IMR-90 (cell line): ENCODE measurements at regions not wholly inside any gene's neighbourhood (a gene's known extent, or its start where the extent isn't known, plus 50 kb on each side); places are given as distances from the start of the nearest gene placed in this dataset.

Experiments
- ATAC-seq: fragments of 200-7000 bp; cut with Tn5 transposase; 2 replicates; pipeline ENCODE4 v1.9.1; 2020; ENCODE audit warnings: low read depth, mild to moderate bottlenecking, moderate library complexity
- BruUV-seq: library from RNA; stranded (reverse); fragments of 400-500 nt; replicated peaks from 2 replicates; lab custom pipeline; 2021; lab: Mats Ljungman, UMichigan
- CTCF ChIA-PET: fragments of 300-600 bp; formaldehyde crosslinking; extraction: SDS; loops from one replicate; lab custom pipeline; 2021; ENCODE audit warnings: antibody characterized with exemption; lab: Yijun Ruan, JAX
- POLR2A ChIA-PET: fragments of 300-600 bp; sonication (Branson Sonifier 250); formaldehyde crosslinking; loops from one replicate; lab custom pipeline; 2022; ENCODE audit warnings: antibody characterized with exemption; ENCODE audit not compliant: unreplicated experiment; lab: Charles Lee
- DNase-seq: peaks from one replicate; pipeline ENCODE4 v3.0.0; 2013
- H2AFZ ChIP-seq: replicated peaks from 2 replicates; pipeline ENCODE3; 2013; ENCODE audit warnings: low read length, mild to moderate bottlenecking; ENCODE audit not compliant: poor library complexity
- H2AK5ac ChIP-seq: 2 replicates; pipeline ENCODE4 v1.6.1; 2013; ENCODE audit warnings: low read depth, low read length, inconsistent platforms
- H2AK9ac ChIP-seq: replicated peaks from 2 replicates; pipeline ENCODE3; 2013; ENCODE audit warnings: mild to moderate bottlenecking, low read depth, low read length, moderate library complexity; ENCODE audit not compliant: poor library complexity
- H2BK120ac ChIP-seq: 2 replicates; pipeline ENCODE4 v1.6.1; 2013; ENCODE audit warnings: low read depth, low read length, inconsistent platforms
- H2BK15ac ChIP-seq: 3 replicates; pipeline ENCODE4 v1.6.1; 2013; ENCODE audit warnings: low read depth, low read length, inconsistent platforms
- H2BK20ac ChIP-seq: 2 replicates; pipeline ENCODE4 v1.6.1; 2013; ENCODE audit warnings: low read depth, mild to moderate bottlenecking, inconsistent platforms, low read length, moderate library complexity
- H2BK5ac ChIP-seq: 2 replicates; pipeline ENCODE4 v1.6.1; 2013; ENCODE audit warnings: mild to moderate bottlenecking, low read depth, low read length, inconsistent platforms; ENCODE audit not compliant: poor library complexity, severe bottlenecking
- H3K14ac ChIP-seq: replicated peaks from 2 replicates; pipeline ENCODE4 v1.6.1; 2013; ENCODE audit warnings: low read depth, low read length, inconsistent platforms
- H3K18ac ChIP-seq: 2 replicates; pipeline ENCODE4 v1.6.1; 2013; ENCODE audit warnings: low read depth, low read length, control low read depth
- H3K23ac ChIP-seq: 2 replicates; pipeline ENCODE4 v1.6.1; 2013; ENCODE audit warnings: low read depth, low read length, inconsistent platforms
- H3K27ac ChIP-seq: 2 replicates; pipeline ENCODE4 v1.5.1; 2013; ENCODE audit warnings: mild to moderate bottlenecking, control low read depth, low read length; ENCODE audit not compliant: insufficient read depth
- H3K27me3 ChIP-seq: 2 replicates; pipeline ENCODE4 v1.6.1; 2013; ENCODE audit warnings: low read length; ENCODE audit not compliant: control insufficient read depth, insufficient read depth
- H3K36me3 ChIP-seq: 2 replicates; pipeline ENCODE4 v1.6.1; 2013; ENCODE audit warnings: low read length, mixed read lengths; ENCODE audit not compliant: control insufficient read depth, insufficient read depth
- H3K4ac ChIP-seq: 2 replicates; pipeline ENCODE4 v1.6.1; 2013; ENCODE audit warnings: low read depth, low read length, inconsistent platforms
- H3K4me1 ChIP-seq: 2 replicates; pipeline ENCODE4 v1.6.1; 2013; ENCODE audit warnings: low read length, mixed read lengths; ENCODE audit not compliant: control insufficient read depth, insufficient read depth
- H3K4me2 ChIP-seq: 2 replicates; pipeline ENCODE4 v1.6.1; 2013; ENCODE audit warnings: low read depth, mild to moderate bottlenecking, control low read depth, low read length, moderate library complexity
- H3K4me3 ChIP-seq: 2 replicates; pipeline ENCODE4 v1.5.1; 2013; ENCODE audit warnings: low read depth, mild to moderate bottlenecking, control low read depth, low read length, moderate library complexity; ENCODE audit not compliant: insufficient read depth
- H3K56ac ChIP-seq: 2 replicates; pipeline ENCODE4 v1.6.1; 2013; ENCODE audit warnings: low read length, inconsistent platforms; ENCODE audit not compliant: insufficient read depth; ENCODE audit errors: extremely low read depth
- H3K79me1 ChIP-seq, 2 experiments: 2 replicates each; pipeline ENCODE4 v1.6.1; 2013; ENCODE audit warnings: low read length in 2 of 2, inconsistent platforms in 1 of 2, low read depth in 1 of 2
- H3K9ac ChIP-seq: 2 replicates; pipeline ENCODE4 v1.6.1; 2013; ENCODE audit warnings: low read depth, low read length, control low read depth
- H3K9me1 ChIP-seq: 2 replicates; pipeline ENCODE4 v1.6.1; 2013; ENCODE audit warnings: low read length, inconsistent platforms; ENCODE audit not compliant: insufficient read depth
- H3K9me3 ChIP-seq: 2 replicates; pipeline ENCODE4 v1.6.1; 2013; ENCODE audit warnings: low read length; ENCODE audit not compliant: control insufficient read depth, insufficient read depth
- H4K20me1 ChIP-seq: 2 replicates; pipeline ENCODE4 v1.6.1; 2013; ENCODE audit warnings: low read length, inconsistent platforms; ENCODE audit not compliant: insufficient read depth
- H4K5ac ChIP-seq: 2 replicates; pipeline ENCODE4 v1.6.1; 2013; ENCODE audit warnings: mild to moderate bottlenecking, low read depth, low read length, control low read depth
- H4K8ac ChIP-seq, 2 experiments: 2 replicates each; pipeline ENCODE4 v1.6.1; 2013; ENCODE audit warnings: low read depth in 2 of 2, low read length in 2 of 2, control low read depth in 1 of 2, inconsistent platforms in 1 of 2
- H4K91ac ChIP-seq: 2 replicates; pipeline ENCODE4 v1.6.1; 2013; ENCODE audit warnings: low read depth, low read length, inconsistent platforms; ENCODE audit not compliant: insufficient read depth
- MAZ ChIP-seq: IDR thresholded peaks from 2 replicates; pipeline ENCODE4 v1.6.1; 2012; ENCODE audit warnings: low read depth, mild to moderate bottlenecking, low read length, improper control_type of control experiment, moderate library complexity, borderline replicate concordance
- MXI1 ChIP-seq: IDR thresholded peaks from 2 replicates; pipeline ENCODE4 v1.6.1; 2012; ENCODE audit warnings: low read depth, mild to moderate bottlenecking, low read length, moderate library complexity, borderline replicate concordance
- RAD21 ChIP-seq: IDR thresholded peaks from 2 replicates; pipeline ENCODE4 v1.6.1; 2012; ENCODE audit warnings: low read length, improper control_type of control experiment
- RCOR1 ChIP-seq: IDR thresholded peaks from 2 replicates; pipeline ENCODE4 v1.6.1; 2012; ENCODE audit warnings: mild to moderate bottlenecking, low read length, improper control_type of control experiment; ENCODE audit not compliant: insufficient replicate concordance
- USF2 ChIP-seq: fragments of 150-350 bp; IDR thresholded peaks from 2 replicates; pipeline ENCODE4 v1.6.1; 2017; ENCODE audit warnings: mild to moderate bottlenecking, antibody characterized with exemption, low read length, low read depth
- WGBS, 2 experiments: methylation state at CpG; one replicate each; pipeline versions ENCODE4 v1.1.5 to v1.1.7; 2013; ENCODE audit warnings: missing lambda C conversion rate in 2 of 2; ENCODE audit not compliant: insufficient read length in 1 of 2; ENCODE audit errors: extremely low coverage in 2 of 2; 5-methylcytosine and 5-hydroxymethylcytosine counted together
- dilution Hi-C: fragments of 300-500 bp; cut with HindIII; formaldehyde crosslinking; loops from one replicate; pipeline ENCODE4 v1.14.3; 2018; ENCODE audit warnings: low sequenced_read_pairs; ENCODE audit not compliant: unreplicated experiment
- in situ Hi-C: fragments of 300-500 bp; cut with MboI; formaldehyde crosslinking; loops from 3 replicates; pipeline ENCODE4 v1.14.3; 2019; ENCODE audit warnings: low sequenced_read_pairs, inconsistent platforms, mixed read lengths
- intact Hi-C: fragments of 100-400 bp; cut with micrococcal nuclease; formaldehyde crosslinking; loops from 2 replicates; pipeline ENCODE4 v1.10.0; 2022

GRCh38 chr1:80807981-80808380, 992.8 kb upstream of the ADGRL2 start:
- ChIA-PET POLR2A (no interaction called here), CTCF (no interaction called here)
- in situ Hi-C loops: no loop called here

More at GRCh38 chr1:80807981-80808380, 992.8 kb upstream of the ADGRL2 start:
- Histone ChIP-seq H3K4me1 (no peaks in the 10 kb centered on the region), H3K79me1 (no peaks in the 10 kb centered on the region), H2BK120ac (no peak overlapping the region), H3K18ac (no peak overlapping the region), H3K14ac (no peak overlapping the region), H3K27ac (no peak overlapping the region), H2AK9ac (no peak overlapping the region), H3K23ac (no peak overlapping the region), H3K36me3 (no peaks in the 10 kb centered on the region), H2BK5ac (no peak overlapping the region), H3K9me3 (no peaks in the 10 kb centered on the region), H2AK5ac (no peak overlapping the region), H3K4me3 (no peak overlapping the region), H2BK20ac (no peak overlapping the region), H2AFZ (no peak overlapping the region), H3K56ac (no peak overlapping the region), H4K5ac (no peak overlapping the region), H3K4me2 (no peak overlapping the region), H3K27me3 (no peaks in the 10 kb centered on the region), H3K4ac (no peak overlapping the region), H3K9ac (no peak overlapping the region), H4K91ac (no peak overlapping the region), H2BK15ac (no peak overlapping the region), H4K20me1 (no peaks in the 10 kb centered on the region), H3K9me1 (no peaks in the 10 kb centered on the region), H4K8ac (no peak overlapping the region)
- no CpG with 5 or more reads among the region's 2 CpGs for WGBS, 2 experiments
- ATAC-seq: no peak
- BruUV-seq: no TSS peak
- intact Hi-C loops (no loop called here), dilution Hi-C loops (no loop called here)
- no peak for TF ChIP-seq RCOR1
- TF ChIP-seq MAZ: no peak
- no peak for TF ChIP-seq RAD21
- no peak for TF ChIP-seq MXI1
- TF ChIP-seq USF2: no peak
- DNase-seq: no peak
